GM12872 (cell line): ENCODE measurements at regions not wholly inside any gene's neighbourhood (a gene's known extent, or its start where the extent isn't known, plus 50 kb on each side); places are given as distances from the start of the nearest gene placed in this dataset.

ENCODE experiments used
- TF ChIP-seq, protein P1 (sequence below): IDR thresholded peaks from 3 replicates; pipeline ENCODE4 v1.5.1; 2011; ENCODE audit warnings: low read depth, mild to moderate bottlenecking, low read length, moderate library complexity; ENCODE audit not compliant: insufficient read depth

DNA sequence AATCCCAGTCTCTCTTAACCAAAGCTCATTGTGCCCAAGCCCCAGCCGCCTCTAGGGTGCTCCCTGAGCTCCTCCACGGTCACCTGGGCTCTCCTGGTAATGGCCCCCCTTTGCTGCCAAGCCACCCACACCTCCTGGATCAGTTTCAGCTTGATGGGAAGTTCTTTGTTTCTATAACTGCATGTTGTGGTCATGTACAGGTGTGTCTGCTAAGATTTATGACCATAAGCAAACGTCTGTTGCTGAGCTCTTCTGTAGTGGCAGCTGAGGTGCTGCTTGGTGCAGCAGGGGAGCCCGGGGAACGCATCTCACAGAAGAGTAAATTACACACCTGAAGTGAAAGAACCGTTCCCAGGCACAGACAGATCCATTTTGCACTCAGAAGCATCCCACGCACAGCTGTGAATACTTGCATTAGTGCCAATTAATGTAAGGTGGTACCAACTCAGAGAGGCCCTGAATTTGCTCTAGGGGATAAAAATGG is 194.6 kb upstream of the ARID1B start:
- TF ChIP-seq, protein P1, sequence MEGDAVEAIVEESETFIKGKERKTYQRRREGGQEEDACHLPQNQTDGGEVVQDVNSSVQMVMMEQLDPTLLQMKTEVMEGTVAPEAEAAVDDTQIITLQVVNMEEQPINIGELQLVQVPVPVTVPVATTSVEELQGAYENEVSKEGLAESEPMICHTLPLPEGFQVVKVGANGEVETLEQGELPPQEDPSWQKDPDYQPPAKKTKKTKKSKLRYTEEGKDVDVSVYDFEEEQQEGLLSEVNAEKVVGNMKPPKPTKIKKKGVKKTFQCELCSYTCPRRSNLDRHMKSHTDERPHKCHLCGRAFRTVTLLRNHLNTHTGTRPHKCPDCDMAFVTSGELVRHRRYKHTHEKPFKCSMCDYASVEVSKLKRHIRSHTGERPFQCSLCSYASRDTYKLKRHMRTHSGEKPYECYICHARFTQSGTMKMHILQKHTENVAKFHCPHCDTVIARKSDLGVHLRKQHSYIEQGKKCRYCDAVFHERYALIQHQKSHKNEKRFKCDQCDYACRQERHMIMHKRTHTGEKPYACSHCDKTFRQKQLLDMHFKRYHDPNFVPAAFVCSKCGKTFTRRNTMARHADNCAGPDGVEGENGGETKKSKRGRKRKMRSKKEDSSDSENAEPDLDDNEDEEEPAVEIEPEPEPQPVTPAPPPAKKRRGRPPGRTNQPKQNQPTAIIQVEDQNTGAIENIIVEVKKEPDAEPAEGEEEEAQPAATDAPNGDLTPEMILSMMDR: no peak

DNA sequence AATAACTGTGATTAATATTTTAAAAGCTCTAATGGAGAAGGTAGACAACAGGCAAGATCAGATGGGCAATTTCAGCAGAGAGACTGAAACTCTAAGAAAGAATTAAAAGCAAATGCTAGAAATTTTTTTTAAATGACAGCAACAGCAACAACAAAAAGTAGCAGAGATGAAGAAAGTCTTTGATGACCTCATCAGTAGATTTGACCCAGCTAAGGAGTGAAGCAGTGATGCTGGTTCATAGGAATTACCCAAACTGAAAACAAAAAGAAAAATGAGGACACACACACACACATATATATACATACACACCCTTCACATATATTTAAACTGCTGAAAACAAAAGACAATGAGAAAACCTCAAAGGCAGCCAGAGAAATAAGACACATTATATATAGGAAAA is 197.6 kb upstream of the ARID1B start:
- TF ChIP-seq, protein P1: no peak

DNA sequence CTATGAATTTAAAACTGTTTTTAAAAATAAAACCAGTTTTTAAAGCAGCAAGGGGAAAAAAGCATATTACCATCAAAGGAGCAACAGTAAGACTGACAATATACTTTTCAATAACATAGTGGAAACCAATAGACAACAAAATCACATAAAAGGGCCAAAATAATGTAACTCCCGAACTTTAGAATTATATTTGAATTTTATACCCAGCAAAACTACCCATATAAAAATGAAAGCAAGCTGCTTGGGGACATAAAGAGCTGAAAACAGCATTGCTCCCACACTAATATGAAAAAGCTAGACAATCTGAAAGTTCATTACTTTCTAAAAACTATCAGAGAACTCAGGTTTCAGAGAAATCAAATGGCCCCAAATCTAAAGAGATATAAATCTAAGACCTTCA is 199.4 kb upstream of the ARID1B start:
- TF ChIP-seq, protein P1: no peak

DNA sequence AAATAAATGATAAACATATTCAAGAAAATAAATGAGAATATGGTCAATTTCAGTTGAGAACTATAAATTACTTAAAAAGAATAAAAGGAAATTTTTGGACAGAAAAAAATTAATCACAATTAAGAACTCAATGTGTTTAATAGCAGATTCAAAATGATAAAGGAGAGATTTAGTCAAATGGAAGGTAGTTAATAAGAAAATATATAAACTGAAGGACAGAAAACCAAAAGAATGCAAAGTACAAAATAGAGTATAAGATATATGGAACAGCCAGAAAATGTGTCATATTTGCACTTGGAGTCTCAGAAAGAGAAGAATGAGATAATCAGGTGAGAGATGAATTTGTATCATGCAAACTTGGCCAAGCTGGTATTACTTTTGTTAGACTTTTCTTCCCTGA is 201.8 kb upstream of the ARID1B start:
- TF ChIP-seq, protein P1: no peak

DNA sequence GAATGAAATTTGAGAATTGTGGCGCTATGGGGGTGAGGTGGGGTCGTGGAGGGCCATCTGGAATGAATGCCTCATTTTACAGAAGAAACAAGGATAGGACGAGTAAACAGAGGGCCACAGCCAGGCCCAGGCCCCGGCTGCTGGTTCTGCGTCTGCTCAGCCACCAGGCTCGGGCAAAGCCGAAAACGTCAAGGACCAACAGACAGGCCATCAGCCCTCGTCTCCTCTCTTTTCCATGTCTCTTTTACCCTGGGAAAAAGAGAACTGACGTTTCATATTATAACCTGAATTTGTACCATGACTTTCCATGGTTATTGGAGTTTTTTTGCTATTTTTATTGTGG is 212.4 kb upstream of the ARID1B start:
- TF ChIP-seq, protein P1: no peak

DNA sequence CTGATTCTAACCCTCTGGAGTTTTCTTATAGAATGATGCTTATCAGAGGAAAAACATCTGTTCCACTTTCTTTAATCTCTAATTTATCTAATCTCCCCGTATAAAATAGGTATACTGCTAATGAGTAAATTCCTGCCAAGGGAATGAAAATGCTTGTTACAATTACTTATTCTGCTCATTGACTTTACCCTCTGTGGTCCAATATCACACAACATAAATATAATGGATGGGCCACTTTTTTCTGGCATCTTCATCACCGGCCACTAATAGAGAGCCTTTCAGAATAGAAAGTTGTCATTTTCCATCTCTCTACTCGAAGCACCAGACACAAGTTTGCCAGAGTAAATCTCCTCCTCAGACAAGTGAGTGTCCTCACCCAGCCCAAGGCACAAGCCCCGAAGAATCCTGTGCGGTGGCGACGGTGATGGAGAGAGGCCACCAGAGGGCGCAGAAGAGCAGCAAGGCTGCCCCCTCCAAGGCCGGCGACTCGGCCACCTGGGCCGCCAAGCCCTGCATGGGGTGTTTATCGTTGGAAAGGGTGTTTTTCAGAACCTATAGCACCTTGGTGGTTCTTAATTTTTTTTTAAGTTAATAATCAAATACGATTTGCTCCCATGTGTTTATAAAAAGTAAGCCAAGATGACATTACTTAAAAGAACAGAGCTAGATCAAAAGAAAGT is 212.9 kb upstream of the ARID1B start:
- TF ChIP-seq, protein P1: peak; percentile 90

DNA sequence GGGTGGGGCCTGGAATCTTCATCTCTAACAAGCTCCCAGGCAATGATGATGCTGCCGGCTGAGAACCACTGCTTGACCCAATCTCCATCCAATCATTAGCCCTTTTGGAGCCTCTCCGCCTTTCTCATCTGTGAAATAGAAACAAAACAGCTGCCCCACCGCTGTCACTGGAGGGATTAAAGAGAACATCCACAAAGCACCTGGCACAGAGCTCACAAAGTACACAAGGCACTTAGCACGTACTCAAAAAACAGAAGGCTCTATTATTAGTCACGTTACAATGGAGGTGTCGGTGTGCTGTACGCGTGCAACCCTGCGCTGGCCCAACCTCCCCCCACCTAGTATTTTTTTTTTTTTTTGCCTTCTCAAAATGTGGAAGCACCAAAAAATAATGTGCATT is 213.5 kb upstream of the ARID1B start:
- TF ChIP-seq, protein P1: no peak
